HG02623 (cell line): ENCODE measurements at regions not wholly inside any gene's neighbourhood (a gene's known extent, or its start where the extent isn't known, plus 50 kb on each side); places are given as distances from the start of the nearest gene placed in this dataset.
"Not testable (repeated sequence)": the region's sequence is repeated elsewhere in the genome, so short reads cannot be mapped to it uniquely, and the experiment has no call there.

Experiments used
- ATAC-seq: cut with Tn5 transposase; IDR thresholded peaks from one replicate; pipeline ENCODE4 v1.9.1; 2021; ENCODE audit warnings: moderate library complexity; ENCODE audit not compliant: unreplicated experiment

GRCh38 chr5:167071981-167072610, 1219.3 kb upstream of the WWC1 start:
- ATAC-seq, result no peak

- no peak for ATAC-seq
These were observed 1209.9 kb upstream of the WWC1 start for GRCh38 chr5:167081561-167081960.

- ATAC-seq, result no peak
These were observed 1194.6 kb upstream of the WWC1 start for GRCh38 chr5:167096816-167097215.

GRCh38 chr5:167104351-167104750, 1187.1 kb upstream of the WWC1 start:
- ATAC-seq, result no peak

GRCh38 chr5:167105941-167106340, 1185.5 kb upstream of the WWC1 start:
- no peak for ATAC-seq

GRCh38 chr5:167107684-167108083, 1183.8 kb upstream of the WWC1 start:
- no peak for ATAC-seq

GRCh38 chr5:167108266-167108665, 1183.2 kb upstream of the WWC1 start:
- ATAC-seq, result not testable (repeated sequence)

GRCh38 chr5:167112556-167112955, 1178.9 kb upstream of the WWC1 start:
- no peak for ATAC-seq

GRCh38 chr5:167122267-167122666, 1169.2 kb upstream of the WWC1 start:
- ATAC-seq, result no peak

- ATAC-seq, result no peak
These were observed 1168.3 kb upstream of the WWC1 start for GRCh38 chr5:167123126-167123525.

GRCh38 chr5:167128581-167128980, 1162.9 kb upstream of the WWC1 start:
- no peak for ATAC-seq

- no peak for ATAC-seq
These were observed 1150.7 kb upstream of the WWC1 start for GRCh38 chr5:167140548-167141291.

GRCh38 chr5:167143716-167144115, 1147.7 kb upstream of the WWC1 start:
- no peak for ATAC-seq

- ATAC-seq, result no peak
These were observed 1145.6 kb upstream of the WWC1 start for GRCh38 chr5:167145841-167146240.

- ATAC-seq, result no peak
These were observed 1143.6 kb upstream of the WWC1 start for GRCh38 chr5:167147879-167148278.

- no peak for ATAC-seq
These were observed 1140.8 kb upstream of the WWC1 start for GRCh38 chr5:167150661-167151060.

GRCh38 chr5:167152561-167152960, 1138.9 kb upstream of the WWC1 start:
- ATAC-seq, result no peak

GRCh38 chr5:167155387-167156005, 1135.9 kb upstream of the WWC1 start:
- ATAC-seq, result no peak

- no peak for ATAC-seq
These were observed 1135.0 kb upstream of the WWC1 start for GRCh38 chr5:167156446-167156845.

- ATAC-seq, result no peak
These were observed 1132.9 kb upstream of the WWC1 start for GRCh38 chr5:167158588-167158987.

- no peak for ATAC-seq
These were observed 1131.1 kb upstream of the WWC1 start for GRCh38 chr5:167160388-167160787.

GRCh38 chr5:167166696-167167095, 1124.7 kb upstream of the WWC1 start:
- ATAC-seq, result no peak
